ENCODE measurements at regions not wholly inside any gene's neighbourhood (a gene's known extent, or its start where the extent isn't known, plus 50 kb on each side); places are given as distances from the start of the nearest gene placed in this dataset.

GRCh38 chr21:27622631-27623030, 655.7 kb upstream of the ADAMTS5 start:
- no peak for TF ChIP-seq POLR2AphosphoS5 (IDR thresholded peaks at IDR 0.05; ENCODE audit: low read depth)
- TF ChIP-seq CTCF (conservative IDR thresholded peaks at IDR 0.05; ENCODE audit: low read depth in 2 of 2), result no peak

All from GM23338 (cell line).